Activated B cell treated with CpG ODN at 0.5 μM for 24 hours (primary cell): ENCODE measurements at regions not wholly inside any gene's neighbourhood (a gene's known extent, or its start where the extent isn't known, plus 50 kb on each side); places are given as distances from the start of the nearest gene placed in this dataset.

Source experiments
- ATAC-seq: fragments of 200-7000 bp; cut with Tn5 transposase; one replicate; pipeline ENCODE4 v1.10.0; 2021; ENCODE audit warnings: low read depth, mild to moderate bottlenecking, moderate library complexity
- CTCF ChIA-PET: fragments of 350-600 bp; sonication (Branson Sonifier 250); formaldehyde crosslinking; loops from one replicate; lab custom pipeline; 2021; ENCODE audit warnings: antibody characterized with exemption; lab: Charles Lee
- POLR2A ChIA-PET: fragments of 350-600 bp; sonication (Branson Sonifier 250); formaldehyde crosslinking; loops from one replicate; lab custom pipeline; 2021; ENCODE audit warnings: antibody characterized with exemption; lab: Charles Lee
- DNase-seq: peaks from one replicate; pipeline ENCODE4 v3.0.0; 2022
- H3K27ac Mint-ChIP-seq: one replicate; pipeline ENCODE4 v1.8.0; 2020; ENCODE audit warnings: mixed read lengths
- H3K27me3 Mint-ChIP-seq: one replicate; pipeline ENCODE4 v1.8.0; 2021; ENCODE audit warnings: mixed read lengths
- H3K36me3 Mint-ChIP-seq: one replicate; pipeline ENCODE4 v1.8.0; 2021; ENCODE audit warnings: low read depth, mixed read lengths
- H3K4me1 Mint-ChIP-seq: one replicate; pipeline ENCODE4 v1.8.0; 2021; ENCODE audit warnings: mixed read lengths
- H3K4me3 Mint-ChIP-seq: one replicate; pipeline ENCODE4 v1.8.0; 2020; ENCODE audit warnings: mild to moderate bottlenecking, mixed read lengths
- H3K9me3 Mint-ChIP-seq: one replicate; pipeline ENCODE4 v1.8.0; 2020; ENCODE audit warnings: mixed read lengths
- intact Hi-C: fragments of 100-400 bp; cut with micrococcal nuclease; formaldehyde crosslinking; loops from one replicate; pipeline ENCODE4 v1.15.1; 2024
- TF ChIP-seq, protein P1 (sequence below): fragments of 200-600 bp; IDR thresholded peaks from one replicate; pipeline ENCODE4 v1.8.0; 2022; ENCODE audit warnings: antibody characterized with exemption, mild to moderate bottlenecking

DNA sequence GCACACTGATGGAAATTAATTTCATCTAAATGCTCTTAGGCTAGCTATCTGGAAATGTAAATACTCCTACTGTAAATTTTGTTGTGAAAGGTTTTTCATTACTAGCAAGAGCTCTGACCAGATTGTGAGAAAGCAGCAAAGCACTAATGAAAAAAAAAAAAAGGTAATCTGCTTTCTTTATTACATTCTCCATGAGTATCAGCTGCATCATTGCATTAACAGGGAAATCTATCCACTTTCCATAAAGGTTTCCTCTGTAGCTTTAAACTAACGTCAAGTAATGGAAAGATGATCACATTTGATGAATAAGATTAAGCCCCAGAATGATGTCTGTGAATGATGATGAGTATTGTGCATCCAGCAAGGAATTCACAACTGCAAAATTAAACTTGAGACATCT is 790.6 kb upstream of the TYRP1 start:
- no peak for DNase-seq
- intact Hi-C loops: no loop called here
- no peaks in the 10 kb centered on the region for H3K36me3 Mint-ChIP-seq
- no peaks in the 10 kb centered on the region for H3K9me3 Mint-ChIP-seq
- H3K4me3 Mint-ChIP-seq: no peak overlapping the region
- POLR2A ChIA-PET: no interaction called here
- no peaks in the 10 kb centered on the region for H3K4me1 Mint-ChIP-seq
- CTCF ChIA-PET: no interaction called here
- H3K27me3 Mint-ChIP-seq: no peaks in the 10 kb centered on the region
- TF ChIP-seq, protein P1, sequence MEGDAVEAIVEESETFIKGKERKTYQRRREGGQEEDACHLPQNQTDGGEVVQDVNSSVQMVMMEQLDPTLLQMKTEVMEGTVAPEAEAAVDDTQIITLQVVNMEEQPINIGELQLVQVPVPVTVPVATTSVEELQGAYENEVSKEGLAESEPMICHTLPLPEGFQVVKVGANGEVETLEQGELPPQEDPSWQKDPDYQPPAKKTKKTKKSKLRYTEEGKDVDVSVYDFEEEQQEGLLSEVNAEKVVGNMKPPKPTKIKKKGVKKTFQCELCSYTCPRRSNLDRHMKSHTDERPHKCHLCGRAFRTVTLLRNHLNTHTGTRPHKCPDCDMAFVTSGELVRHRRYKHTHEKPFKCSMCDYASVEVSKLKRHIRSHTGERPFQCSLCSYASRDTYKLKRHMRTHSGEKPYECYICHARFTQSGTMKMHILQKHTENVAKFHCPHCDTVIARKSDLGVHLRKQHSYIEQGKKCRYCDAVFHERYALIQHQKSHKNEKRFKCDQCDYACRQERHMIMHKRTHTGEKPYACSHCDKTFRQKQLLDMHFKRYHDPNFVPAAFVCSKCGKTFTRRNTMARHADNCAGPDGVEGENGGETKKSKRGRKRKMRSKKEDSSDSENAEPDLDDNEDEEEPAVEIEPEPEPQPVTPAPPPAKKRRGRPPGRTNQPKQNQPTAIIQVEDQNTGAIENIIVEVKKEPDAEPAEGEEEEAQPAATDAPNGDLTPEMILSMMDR: no peak
- no peak overlapping the region for H3K27ac Mint-ChIP-seq
- no peak for ATAC-seq

DNA sequence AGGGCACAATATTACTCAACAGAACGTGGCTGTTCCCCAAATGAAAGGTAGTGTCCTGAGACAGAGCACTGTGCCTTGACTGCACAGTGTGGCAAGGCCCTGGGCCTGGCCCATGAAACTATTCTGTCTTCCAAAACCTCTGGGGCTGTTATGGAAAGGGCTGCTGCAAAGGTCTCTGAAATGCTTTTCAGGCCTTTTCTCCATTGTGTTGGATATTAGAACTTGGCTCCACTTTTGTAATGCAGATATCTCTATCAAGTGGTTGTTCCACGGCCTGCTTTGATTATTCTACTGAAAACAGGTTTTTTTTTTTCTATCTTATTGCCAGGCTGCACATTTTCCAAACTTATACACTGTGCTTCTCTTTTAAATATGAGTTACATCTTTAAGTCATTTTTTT is 777.5 kb upstream of the TYRP1 start:
- Mint-ChIP-seq H3K36me3 (no peaks in the 10 kb centered on the region), H3K4me3 (no peak overlapping the region), H3K27me3 (no peaks in the 10 kb centered on the region), H3K9me3 (peaks cover 10% of the 10 kb centered on the region), H3K4me1 (no peaks in the 10 kb centered on the region), H3K27ac (no peak overlapping the region)
- CTCF ChIA-PET: no interaction called here
- ATAC-seq (no peak), DNase-seq (no peak)
- intact Hi-C loops: no loop called here
- TF ChIP-seq, protein P1: no peak
- POLR2A ChIA-PET: no interaction called here

DNA sequence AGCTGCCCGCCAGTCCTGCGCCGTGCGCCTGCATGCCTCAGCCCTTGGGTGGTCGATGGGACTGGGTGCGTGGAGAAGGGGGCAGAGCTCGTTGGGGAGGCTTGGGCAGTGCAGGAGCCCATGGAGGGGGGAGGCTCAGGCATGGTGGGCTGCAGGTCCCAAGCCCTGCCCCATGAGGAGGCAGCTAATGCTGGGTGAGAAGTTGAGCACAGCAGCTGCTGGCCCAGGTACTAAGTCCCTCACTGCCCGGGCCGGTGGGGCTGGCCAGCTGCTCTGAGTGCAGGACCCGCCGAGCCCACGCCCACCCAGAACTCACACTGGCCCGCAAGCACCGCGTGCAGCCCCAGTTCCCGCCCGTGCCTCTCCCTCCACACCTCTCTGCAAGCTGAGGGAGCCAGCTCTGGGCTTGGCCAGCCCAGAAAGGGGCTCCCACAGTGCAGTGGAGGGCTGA is 764.3 kb upstream of the TYRP1 start:
- no peak overlapping the region for H3K4me3 Mint-ChIP-seq
- ATAC-seq (no peak), DNase-seq (no peak)
- TF ChIP-seq, protein P1: no peak
- no peaks in the 10 kb centered on the region for H3K36me3 Mint-ChIP-seq
- H3K4me1 Mint-ChIP-seq: no peaks in the 10 kb centered on the region
- POLR2A ChIA-PET: no interaction called here
- H3K9me3 Mint-ChIP-seq: peaks cover 10% of the 10 kb centered on the region
- intact Hi-C loops: no loop called here
- no peaks in the 10 kb centered on the region for H3K27me3 Mint-ChIP-seq
- no peak overlapping the region for H3K27ac Mint-ChIP-seq
- CTCF ChIA-PET: no interaction called here

- DNase-seq (no peak), ATAC-seq (no peak)
- Mint-ChIP-seq H3K9me3 (peaks cover 8% of the 10 kb centered on the region), H3K27me3 (no peaks in the 10 kb centered on the region), H3K4me3 (no peak overlapping the region), H3K36me3 (no peaks in the 10 kb centered on the region), H3K27ac (no peak overlapping the region), H3K4me1 (no peaks in the 10 kb centered on the region)
- intact Hi-C loops: no loop called here
- ChIA-PET POLR2A (no interaction called here), CTCF (no interaction called here)
- TF ChIP-seq, protein P1: no peak
Observed at GRCh38 chr9:11931109-11931508, 762.1 kb upstream of the TYRP1 start.

GRCh38 chr9:11931751-11932150 is 761.4 kb upstream of the TYRP1 start:
- Mint-ChIP-seq H3K27ac (no peak overlapping the region), H3K4me3 (no peak overlapping the region), H3K4me1 (no peaks in the 10 kb centered on the region), H3K36me3 (no peaks in the 10 kb centered on the region), H3K27me3 (no peaks in the 10 kb centered on the region), H3K9me3 (peaks cover 8% of the 10 kb centered on the region)
- intact Hi-C loops: no loop called here
- TF ChIP-seq, protein P1: no peak
- no peak for DNase-seq
- POLR2A ChIA-PET: no interaction called here
- CTCF ChIA-PET: no interaction called here
- ATAC-seq: no peak
